ENCODE measurements at regions not wholly inside any gene's neighbourhood (a gene's known extent, or its start where the extent isn't known, plus 50 kb on each side); places are given as distances from the start of the nearest gene placed in this dataset.

- Histone ChIP-seq H2BK12ac (ENCODE audit: low read length) (no peak overlapping the region), H3K14ac (ENCODE audit: low read length) (no peak overlapping the region), H3K4me2 (ENCODE audit: insufficient read depth, low read length, poor library complexity, severe bottlenecking) (no peak overlapping the region), H3K79me1 (ENCODE audit: low read depth, low read length) (no peaks in the 10 kb centered on the region), H3K18ac (ENCODE audit: low read length) (no peak overlapping the region), H2BK5ac (ENCODE audit: low read length) (no peak overlapping the region), H4K91ac (ENCODE audit: low read depth, low read length, poor library complexity) (no peak overlapping the region), H3K9me3 (replicated peaks in 1 of 2; ENCODE audit: control insufficient read depth in 2 of 2, insufficient read depth in 1 of 2, low read depth in 1 of 2, low read length in 2 of 2) (no peaks in the 10 kb centered on the region), H2BK120ac (ENCODE audit: low read depth, low read length) (no peak overlapping the region), H3K36me3 (replicated peaks in 1 of 2; ENCODE audit: control insufficient read depth in 2 of 2, insufficient read depth in 2 of 2, low read length in 2 of 2) (no peaks in the 10 kb centered on the region), H3K23ac (ENCODE audit: low read depth, low read length, poor library complexity) (no peak overlapping the region), H3K27ac (replicated peaks; ENCODE audit: low read length) (no peak overlapping the region), H2AK5ac (ENCODE audit: low read depth, low read length) (no peak overlapping the region), H3K27me3 (ENCODE audit: control insufficient read depth in 3 of 3, insufficient read depth in 3 of 3, low read depth in 1 of 3, low read length in 3 of 3) (no peaks in the 10 kb centered on the region), H3K4ac (ENCODE audit: low read length) (no peak overlapping the region), H2AFZ (ENCODE audit: low read length) (peak overlapping the region; percentile 53), H3K9ac (ENCODE audit: low read depth, low read length, poor library complexity) (no peak overlapping the region), H3K4me1 (ENCODE audit: control insufficient read depth in 2 of 2, insufficient read depth in 1 of 2, low read depth in 1 of 2, low read length in 2 of 2) (peaks cover 4 to 12% of the 10 kb centered on the region in 2 donors), H2BK15ac (ENCODE audit: low read length) (no peak overlapping the region), H4K8ac (ENCODE audit: low read depth, low read length) (no peak overlapping the region), H3K4me3 (ENCODE audit: low read length in 2 of 2) (no peak overlapping the region)
- no peak for DNase-seq (ENCODE audit: low spot score)
- no CpG with 5 or more reads among the region's 2 CpGs for WGBS, 2 donors (ENCODE audit: extremely low coverage in 2 of 2, insufficient read length in 2 of 2, insufficient replicate concordance in 1 of 2)
Observed at GRCh38 chr12:89247967-89248366, 104.3 kb downstream of the DUSP6 start.

DNA sequence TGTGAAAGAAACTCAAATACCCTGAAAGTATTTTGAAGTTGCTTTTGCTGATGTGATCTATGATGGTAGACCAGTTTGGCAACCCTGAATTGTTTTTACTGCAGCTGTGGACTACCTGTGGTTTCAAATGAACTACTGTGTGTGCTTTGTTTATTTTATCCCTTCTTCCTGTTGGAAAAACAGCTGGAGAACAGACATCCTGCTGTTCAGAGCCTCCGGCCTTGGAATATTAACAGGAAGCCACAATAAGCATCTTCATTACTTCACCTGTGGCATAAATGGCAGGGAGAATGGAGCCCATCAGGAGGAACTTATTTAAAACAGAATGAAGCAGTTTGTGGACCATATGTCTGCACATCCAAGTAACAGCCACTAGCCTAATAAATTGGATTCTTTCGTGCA lies 104.8 kb downstream of the DUSP6 start:
- H2BK15ac ChIP-seq (ENCODE audit: low read length) = no peak overlapping the region
- no peak overlapping the region for H2BK12ac ChIP-seq (ENCODE audit: low read length)
- H3K4me2 ChIP-seq (ENCODE audit: insufficient read depth, low read length, poor library complexity, severe bottlenecking) = no peak overlapping the region
- H3K9me3 ChIP-seq (replicated peaks in 1 of 2; ENCODE audit: control insufficient read depth in 2 of 2, insufficient read depth in 1 of 2, low read depth in 1 of 2, low read length in 2 of 2) = no peaks in the 10 kb centered on the region
- H3K4me3 ChIP-seq (ENCODE audit: low read length in 2 of 2) = no peak overlapping the region
- H2AFZ ChIP-seq (ENCODE audit: low read length) = peak overlapping the region; percentile 53
- no peak overlapping the region for H3K23ac ChIP-seq (ENCODE audit: low read depth, low read length, poor library complexity)
- no peak overlapping the region for H2BK5ac ChIP-seq (ENCODE audit: low read length)
- no peak overlapping the region for H2BK120ac ChIP-seq (ENCODE audit: low read depth, low read length)
- H3K79me1 ChIP-seq (ENCODE audit: low read depth, low read length) = no peaks in the 10 kb centered on the region
- no peaks in the 10 kb centered on the region for H3K27me3 ChIP-seq (ENCODE audit: control insufficient read depth in 3 of 3, insufficient read depth in 3 of 3, low read depth in 1 of 3, low read length in 3 of 3)
- H3K9ac ChIP-seq (ENCODE audit: low read depth, low read length, poor library complexity) = no peak overlapping the region
- H3K18ac ChIP-seq (ENCODE audit: low read length) = no peak overlapping the region
- peaks cover 4 to 12% of the 10 kb centered on the region in 2 donors for H3K4me1 ChIP-seq (ENCODE audit: control insufficient read depth in 2 of 2, insufficient read depth in 1 of 2, low read depth in 1 of 2, low read length in 2 of 2)
- no peaks in the 10 kb centered on the region for H3K36me3 ChIP-seq (replicated peaks in 1 of 2; ENCODE audit: control insufficient read depth in 2 of 2, insufficient read depth in 2 of 2, low read length in 2 of 2)
- no peak overlapping the region for H3K4ac ChIP-seq (ENCODE audit: low read length)
- H3K27ac ChIP-seq (replicated peaks; ENCODE audit: low read length) = no peak overlapping the region
- H2AK5ac ChIP-seq (ENCODE audit: low read depth, low read length) = no peak overlapping the region
- no peak for DNase-seq (ENCODE audit: low spot score)
- no peak overlapping the region for H3K14ac ChIP-seq (ENCODE audit: low read length)
- no peak overlapping the region for H4K8ac ChIP-seq (ENCODE audit: low read depth, low read length)
- WGBS, 2 donors (ENCODE audit: extremely low coverage in 2 of 2, insufficient read length in 2 of 2, insufficient replicate concordance in 1 of 2) = no CpG with 5 or more reads among the region's 2 CpGs
- H4K91ac ChIP-seq (ENCODE audit: low read depth, low read length, poor library complexity) = no peak overlapping the region

DNA sequence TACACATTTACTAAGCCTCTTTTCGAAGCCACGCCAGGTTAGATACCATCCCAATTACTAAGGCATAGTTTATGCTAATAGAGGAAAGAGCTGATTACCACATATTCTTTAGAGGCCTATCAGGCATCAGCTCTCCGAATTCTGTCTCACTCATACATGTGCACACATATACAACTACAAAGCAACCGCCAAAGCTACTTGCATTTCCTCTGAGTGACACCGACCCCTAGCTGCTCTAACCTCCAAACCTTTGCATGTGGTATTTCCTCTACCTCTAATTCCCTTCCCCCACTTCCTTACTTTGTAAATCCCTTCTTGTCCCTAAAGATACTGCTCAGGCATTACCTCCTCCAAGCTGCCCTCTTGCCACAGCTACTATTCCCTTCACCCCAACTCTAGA lies 107.2 kb downstream of the DUSP6 start:
- WGBS, 2 donors (ENCODE audit: extremely low coverage in 2 of 2, insufficient read length in 2 of 2, insufficient replicate concordance in 1 of 2) = no CpG with 5 or more reads among the region's 5 CpGs
- H3K18ac ChIP-seq (ENCODE audit: low read length) = no peak overlapping the region
- DNase-seq (ENCODE audit: low spot score) = no peak

DNA sequence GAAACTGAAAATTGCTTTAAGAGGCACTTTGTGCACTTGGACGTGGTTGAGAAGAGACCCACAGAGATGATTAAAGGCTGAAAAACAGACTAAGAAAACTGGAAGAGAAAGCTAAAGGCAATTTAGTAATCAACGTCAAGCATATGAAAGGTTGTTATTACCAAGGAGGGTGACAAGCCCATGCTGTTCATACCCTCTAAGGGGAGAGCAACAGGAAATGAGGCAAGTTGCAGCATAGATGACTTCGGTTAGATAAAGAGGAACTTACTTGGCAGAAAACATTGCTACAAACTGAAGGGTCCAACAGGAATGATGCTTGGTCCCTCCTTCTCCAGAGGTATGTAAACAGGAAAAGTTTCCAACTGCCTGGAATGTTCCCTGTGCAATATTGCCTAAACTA lies 107.8 kb downstream of the DUSP6 start:
- no peak for DNase-seq (ENCODE audit: low spot score)
- Histone ChIP-seq H3K14ac (ENCODE audit: low read length) (no peak overlapping the region), H3K27me3 (ENCODE audit: control insufficient read depth in 3 of 3, insufficient read depth in 3 of 3, low read depth in 1 of 3, low read length in 3 of 3) (no peaks in the 10 kb centered on the region), H3K23ac (ENCODE audit: low read depth, low read length, poor library complexity) (no peak overlapping the region), H3K4me1 (ENCODE audit: control insufficient read depth in 2 of 2, insufficient read depth in 1 of 2, low read depth in 1 of 2, low read length in 2 of 2) (peaks cover 4 to 12% of the 10 kb centered on the region in 2 donors), H3K9ac (ENCODE audit: low read depth, low read length, poor library complexity) (no peak overlapping the region), H3K4ac (ENCODE audit: low read length) (no peak overlapping the region), H3K18ac (ENCODE audit: low read length) (no peak overlapping the region), H3K36me3 (replicated peaks in 1 of 2; ENCODE audit: control insufficient read depth in 2 of 2, insufficient read depth in 2 of 2, low read length in 2 of 2) (no peaks in the 10 kb centered on the region), H2BK5ac (ENCODE audit: low read length) (no peak overlapping the region), H2BK15ac (ENCODE audit: low read length) (no peak overlapping the region), H3K79me1 (ENCODE audit: low read depth, low read length) (no peaks in the 10 kb centered on the region), H3K27ac (replicated peaks; ENCODE audit: low read length) (no peak overlapping the region), H2AFZ (ENCODE audit: low read length) (no peak overlapping the region), H2AK5ac (ENCODE audit: low read depth, low read length) (no peak overlapping the region), H4K91ac (ENCODE audit: low read depth, low read length, poor library complexity) (no peak overlapping the region), H3K4me3 (ENCODE audit: low read length in 2 of 2) (no peak overlapping the region), H3K9me3 (replicated peaks in 1 of 2; ENCODE audit: control insufficient read depth in 2 of 2, insufficient read depth in 1 of 2, low read depth in 1 of 2, low read length in 2 of 2) (no peaks in the 10 kb centered on the region), H3K4me2 (ENCODE audit: insufficient read depth, low read length, poor library complexity, severe bottlenecking) (no peak overlapping the region), H4K8ac (ENCODE audit: low read depth, low read length) (no peak overlapping the region), H2BK12ac (ENCODE audit: low read length) (no peak overlapping the region), H2BK120ac (ENCODE audit: low read depth, low read length) (no peak overlapping the region)
- WGBS, 2 donors (ENCODE audit: extremely low coverage in 2 of 2, insufficient read length in 2 of 2, insufficient replicate concordance in 1 of 2) = no CpG with 5 or more reads among the region's 3 CpGs

More for the DNA sequence above, 107.2 kb downstream of the DUSP6 start:
- no peak overlapping the region for H4K91ac ChIP-seq (ENCODE audit: low read depth, low read length, poor library complexity)
- H3K36me3 ChIP-seq (replicated peaks in 1 of 2; ENCODE audit: control insufficient read depth in 2 of 2, insufficient read depth in 2 of 2, low read length in 2 of 2) = no peaks in the 10 kb centered on the region
- no peak overlapping the region for H2BK5ac ChIP-seq (ENCODE audit: low read length)
- H2AFZ ChIP-seq (ENCODE audit: low read length) = peak overlapping the region; percentile 14
- H2BK15ac ChIP-seq (ENCODE audit: low read length) = no peak overlapping the region
- no peak overlapping the region for H3K23ac ChIP-seq (ENCODE audit: low read depth, low read length, poor library complexity)
- peaks cover 4 to 12% of the 10 kb centered on the region in 2 donors for H3K4me1 ChIP-seq (ENCODE audit: control insufficient read depth in 2 of 2, insufficient read depth in 1 of 2, low read depth in 1 of 2, low read length in 2 of 2)
- no peaks in the 10 kb centered on the region for H3K9me3 ChIP-seq (replicated peaks in 1 of 2; ENCODE audit: control insufficient read depth in 2 of 2, insufficient read depth in 1 of 2, low read depth in 1 of 2, low read length in 2 of 2)
- H3K4me2 ChIP-seq (ENCODE audit: insufficient read depth, low read length, poor library complexity, severe bottlenecking) = no peak overlapping the region
- no peaks in the 10 kb centered on the region for H3K79me1 ChIP-seq (ENCODE audit: low read depth, low read length)
- H2BK12ac ChIP-seq (ENCODE audit: low read length) = no peak overlapping the region
- H3K27ac ChIP-seq (replicated peaks; ENCODE audit: low read length) = no peak overlapping the region
- no peak overlapping the region for H3K14ac ChIP-seq (ENCODE audit: low read length)
- H3K9ac ChIP-seq (ENCODE audit: low read depth, low read length, poor library complexity) = no peak overlapping the region
- H3K4me3 ChIP-seq (ENCODE audit: low read length in 2 of 2) = no peak overlapping the region
- H2AK5ac ChIP-seq (ENCODE audit: low read depth, low read length) = no peak overlapping the region
- no peak overlapping the region for H4K8ac ChIP-seq (ENCODE audit: low read depth, low read length)
- no peaks in the 10 kb centered on the region for H3K27me3 ChIP-seq (ENCODE audit: control insufficient read depth in 3 of 3, insufficient read depth in 3 of 3, low read depth in 1 of 3, low read length in 3 of 3)
- H3K4ac ChIP-seq (ENCODE audit: low read length) = no peak overlapping the region
- H2BK120ac ChIP-seq (ENCODE audit: low read depth, low read length) = no peak overlapping the region

Data from neuronal stem cell (in vitro differentiated cells).